Omental fat pad (tissue), 3 donors: ENCODE measurements at regions not wholly inside any gene's neighbourhood (a gene's known extent, or its start where the extent isn't known, plus 50 kb on each side); places are given as distances from the start of the nearest gene placed in this dataset.

Source experiments
- ATAC-seq: fragments of 150-250 bp; one replicate; pipeline ENCODE4 v1.9.1; 2016; ENCODE audit warnings: mild to moderate bottlenecking, moderate library complexity; ENCODE audit not compliant: low FRiP score
- DNase-seq: peaks from one replicate; pipeline ENCODE4 v3.0.0-alpha.2; 2019; ENCODE audit warnings: low spot score
- TF ChIP-seq, protein P1 (sequence below), 3 donors: fragments of 450-650 bp; IDR thresholded peaks; one replicate each; pipeline ENCODE4 v1.5.1; 2016 to 2017; ENCODE audit warnings: antibody characterized with exemption in 3 of 3, mild to moderate bottlenecking in 3 of 3, moderate library complexity in 2 of 3

DNA sequence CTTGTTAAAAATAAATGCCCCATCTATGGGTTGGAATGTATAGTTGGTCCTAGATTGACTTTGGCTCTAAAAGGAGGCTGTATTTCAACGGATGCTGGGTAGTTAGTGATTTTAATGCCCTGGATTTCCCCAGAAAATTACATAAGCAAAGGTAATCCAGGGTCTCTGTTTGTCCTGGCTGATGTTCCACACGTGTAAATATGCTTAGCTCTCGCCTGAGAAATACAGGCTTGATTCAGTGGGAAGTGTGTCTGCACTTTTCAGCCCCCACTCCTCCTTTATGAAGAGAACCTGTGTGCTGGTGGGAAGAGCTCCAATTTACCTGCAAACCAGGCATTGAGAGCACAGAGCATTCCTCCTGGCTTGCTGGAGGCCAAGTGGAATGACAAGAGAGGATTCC lies 294.6 kb upstream of the CLINT1 start:
- ATAC-seq (no peak), DNase-seq (no peak)
- TF ChIP-seq, protein P1, sequence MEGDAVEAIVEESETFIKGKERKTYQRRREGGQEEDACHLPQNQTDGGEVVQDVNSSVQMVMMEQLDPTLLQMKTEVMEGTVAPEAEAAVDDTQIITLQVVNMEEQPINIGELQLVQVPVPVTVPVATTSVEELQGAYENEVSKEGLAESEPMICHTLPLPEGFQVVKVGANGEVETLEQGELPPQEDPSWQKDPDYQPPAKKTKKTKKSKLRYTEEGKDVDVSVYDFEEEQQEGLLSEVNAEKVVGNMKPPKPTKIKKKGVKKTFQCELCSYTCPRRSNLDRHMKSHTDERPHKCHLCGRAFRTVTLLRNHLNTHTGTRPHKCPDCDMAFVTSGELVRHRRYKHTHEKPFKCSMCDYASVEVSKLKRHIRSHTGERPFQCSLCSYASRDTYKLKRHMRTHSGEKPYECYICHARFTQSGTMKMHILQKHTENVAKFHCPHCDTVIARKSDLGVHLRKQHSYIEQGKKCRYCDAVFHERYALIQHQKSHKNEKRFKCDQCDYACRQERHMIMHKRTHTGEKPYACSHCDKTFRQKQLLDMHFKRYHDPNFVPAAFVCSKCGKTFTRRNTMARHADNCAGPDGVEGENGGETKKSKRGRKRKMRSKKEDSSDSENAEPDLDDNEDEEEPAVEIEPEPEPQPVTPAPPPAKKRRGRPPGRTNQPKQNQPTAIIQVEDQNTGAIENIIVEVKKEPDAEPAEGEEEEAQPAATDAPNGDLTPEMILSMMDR (IDR thresholded peaks at IDR 0.05), result no peak

DNA sequence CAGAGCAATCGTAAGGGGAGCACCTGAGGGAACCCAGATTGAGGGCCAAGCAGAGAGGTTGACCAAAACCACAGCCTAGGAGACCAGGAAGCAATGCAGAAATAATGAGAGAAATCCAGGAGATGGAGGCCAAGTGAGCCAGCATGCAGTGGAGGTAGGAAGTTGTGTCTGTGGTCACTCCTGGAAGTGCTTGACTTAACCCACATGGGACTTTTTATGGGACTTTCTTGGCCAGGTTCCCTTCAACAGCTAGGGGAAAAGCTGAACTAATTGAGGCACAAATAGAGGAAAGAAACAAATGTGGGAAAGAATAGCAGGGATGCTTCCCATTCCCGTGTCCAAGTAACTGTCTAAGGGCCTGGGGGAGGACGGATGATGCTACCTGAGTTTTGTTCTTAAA lies 293.2 kb upstream of the CLINT1 start:
- DNase-seq (no peak), ATAC-seq (no peak)
- TF ChIP-seq, protein P1 (IDR thresholded peaks at IDR 0.05), result no peak

DNA sequence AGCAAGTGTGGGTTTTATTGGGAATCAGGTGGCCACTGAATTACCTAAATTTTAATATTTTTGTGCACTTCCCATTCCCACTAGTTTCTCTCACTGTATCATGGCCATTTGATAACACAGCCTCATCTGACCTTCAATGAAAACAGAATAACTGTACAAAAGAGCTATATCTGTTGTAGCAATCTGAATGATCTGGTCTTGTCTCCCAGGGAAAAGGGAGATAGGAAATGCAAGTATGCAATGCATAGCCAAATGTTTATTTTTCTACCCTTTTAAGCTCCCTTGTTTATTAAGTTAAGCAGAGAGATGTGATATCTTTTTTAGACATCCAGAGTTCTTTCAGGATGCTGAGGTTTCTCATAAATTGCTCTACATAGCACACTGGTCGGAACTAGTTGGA lies 288.3 kb upstream of the CLINT1 start:
- ATAC-seq (no peak), DNase-seq (no peak)
- TF ChIP-seq, protein P1 (IDR thresholded peaks at IDR 0.05), result no peak

- ATAC-seq (no peak), DNase-seq (no peak)
- TF ChIP-seq, protein P1 (IDR thresholded peaks at IDR 0.05), result no peak
Measured at GRCh38 chr5:158145827-158146226, 286.9 kb upstream of the CLINT1 start.

- TF ChIP-seq, protein P1 (IDR thresholded peaks at IDR 0.05), result no peak
- ATAC-seq (no peak), DNase-seq (no peak)
Measured at GRCh38 chr5:158143081-158143480, 284.1 kb upstream of the CLINT1 start.

DNA sequence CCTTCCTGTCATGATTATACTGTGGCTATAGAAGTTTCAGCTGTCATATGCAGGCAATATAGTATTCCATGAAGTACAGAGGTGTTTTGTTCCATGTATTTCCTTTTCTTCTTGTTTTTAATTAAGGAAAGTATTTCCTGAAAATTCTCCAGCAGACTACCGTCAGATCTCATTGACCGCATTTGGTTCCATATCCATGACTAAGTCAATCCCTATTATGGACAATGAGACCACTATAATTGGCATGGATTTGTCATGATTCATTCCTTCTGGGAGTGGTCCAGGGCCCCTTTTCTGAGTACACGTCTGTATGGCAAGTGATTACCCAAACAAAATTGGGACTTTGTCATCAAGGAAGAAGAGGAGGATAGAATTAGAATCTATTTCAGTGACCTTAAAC lies 283.2 kb upstream of the CLINT1 start:
- no peak for DNase-seq
- ATAC-seq, result no peak
- TF ChIP-seq, protein P1 (IDR thresholded peaks at IDR 0.05), result no peak

GRCh38 chr5:158140120-158140731 lies 281.3 kb upstream of the CLINT1 start:
- DNase-seq, result no peak
- ATAC-seq, result no peak
- TF ChIP-seq, protein P1 (IDR thresholded peaks at IDR 0.05), result no peak
